Stomach (tissue), 8 donors: ENCODE measurements at regions not wholly inside any gene's neighbourhood (a gene's known extent, or its start where the extent isn't known, plus 50 kb on each side); places are given as distances from the start of the nearest gene placed in this dataset.

Experiments
- DNase-seq, 2 donors: peaks; one replicate each; pipeline versions ENCODE4 v3.0.0 to v3.0.0-alpha.2; 2013 to 2019
- H3K27ac ChIP-seq, 5 donors: fragments of 200-600 bp in 4 of 5; sonication (generic) in 4 of 5; one replicate each; pipeline ENCODE4 v1.5.1; 2013 to 2019; ENCODE audit warnings: mild to moderate bottlenecking in 1 of 5, moderate library complexity in 1 of 5
- H3K27me3 ChIP-seq, 3 donors: fragments of 200-600 bp; sonication (generic); one replicate each; pipeline ENCODE4 v1.5.1; 2017 to 2019; ENCODE audit warnings: mixed run types in 1 of 3
- H3K36me3 ChIP-seq, 4 donors: fragments of 200-600 bp; sonication (generic); 1 replicate in 3 of 4; 2 replicates in 1 of 4; pipeline ENCODE4 v1.5.1; 2016 to 2019
- H3K4me1 ChIP-seq, 4 donors: fragments of 200-600 bp; sonication (generic); one replicate each; pipeline ENCODE4 v1.5.1; 2016 to 2019
- H3K4me3 ChIP-seq, 4 donors: fragments of 200-600 bp; sonication (generic) in 3 of 4; one replicate each; pipeline ENCODE4 v1.5.1; 2016 to 2019; ENCODE audit warnings: mild to moderate bottlenecking in 1 of 4
- H3K9me3 ChIP-seq, 4 donors: fragments of 200-600 bp; sonication (generic); one replicate each; pipeline ENCODE4 v1.5.1; 2016 to 2019
- EP300 ChIP-seq: sonication (generic); formaldehyde crosslinking; IDR thresholded peaks from one replicate; pipeline ENCODE4 v1.6.1; 2017; ENCODE audit warnings: antibody characterized with exemption
- POLR2A ChIP-seq, 4 donors: fragments of 450-650 bp; IDR thresholded peaks; one replicate each; pipeline ENCODE4 v1.6.1; 2016; ENCODE audit warnings: antibody characterized with exemption in 4 of 4, control low read depth in 2 of 4, mild to moderate bottlenecking in 1 of 4, moderate library complexity in 1 of 4
- POLR2AphosphoS5 ChIP-seq, 3 donors: sonication (generic); formaldehyde crosslinking; IDR thresholded peaks; one replicate each; pipeline ENCODE4 v1.6.1; 2016; ENCODE audit warnings: antibody characterized with exemption in 3 of 3
- WGBS, 5 donors: extraction: QIAGEN DNeasy Blood & Tissue Kit in 3 of 5; methylation state at CpG; one replicate each; pipeline versions ENCODE4 v1.1.5 to v1.1.7; 2013 to 2018; 5-methylcytosine and 5-hydroxymethylcytosine counted together
- intact Hi-C: fragments of 100-400 bp; cut with DNase I; formaldehyde crosslinking; loops from one replicate; pipeline ENCODE4 v1.15.1; 2023; ENCODE audit warnings: low total_unique reads
- TF ChIP-seq, protein P1 (sequence below), 7 experiments: fragments of 450-650 bp in 4 of 7; fragments of 200-600 bp in 3 of 7; sonication (generic) in 3 of 7; IDR thresholded peaks; one replicate each; pipeline ENCODE4 v1.5.1; 2016 to 2019; ENCODE audit warnings: antibody characterized with exemption in 7 of 7, control low read depth in 2 of 7, mild to moderate bottlenecking in 1 of 7
- donor health status: healthy with polysubstance abuse.
- donor health status: Bipolar disorder and iron deficiency.
- donor health status: healthy.

GRCh38 chrX:39161611-39162255, 360.5 kb downstream of the MID1IP1 start:
- Histone ChIP-seq H3K27me3 (peaks cover 0 to 10% (median 0%) of the 10 kb centered on the region in 3 donors), H3K4me3 (no peak overlapping the region), H3K36me3 (no peaks in the 10 kb centered on the region), H3K9me3 (no peaks in the 10 kb centered on the region), H3K4me1 (peaks cover 0 to 11% (median 4%) of the 10 kb centered on the region in 4 donors), H3K27ac (no peak overlapping the region)
- TF ChIP-seq POLR2AphosphoS5 (IDR thresholded peaks at IDR 0.05): no peak
- TF ChIP-seq, protein P1, sequence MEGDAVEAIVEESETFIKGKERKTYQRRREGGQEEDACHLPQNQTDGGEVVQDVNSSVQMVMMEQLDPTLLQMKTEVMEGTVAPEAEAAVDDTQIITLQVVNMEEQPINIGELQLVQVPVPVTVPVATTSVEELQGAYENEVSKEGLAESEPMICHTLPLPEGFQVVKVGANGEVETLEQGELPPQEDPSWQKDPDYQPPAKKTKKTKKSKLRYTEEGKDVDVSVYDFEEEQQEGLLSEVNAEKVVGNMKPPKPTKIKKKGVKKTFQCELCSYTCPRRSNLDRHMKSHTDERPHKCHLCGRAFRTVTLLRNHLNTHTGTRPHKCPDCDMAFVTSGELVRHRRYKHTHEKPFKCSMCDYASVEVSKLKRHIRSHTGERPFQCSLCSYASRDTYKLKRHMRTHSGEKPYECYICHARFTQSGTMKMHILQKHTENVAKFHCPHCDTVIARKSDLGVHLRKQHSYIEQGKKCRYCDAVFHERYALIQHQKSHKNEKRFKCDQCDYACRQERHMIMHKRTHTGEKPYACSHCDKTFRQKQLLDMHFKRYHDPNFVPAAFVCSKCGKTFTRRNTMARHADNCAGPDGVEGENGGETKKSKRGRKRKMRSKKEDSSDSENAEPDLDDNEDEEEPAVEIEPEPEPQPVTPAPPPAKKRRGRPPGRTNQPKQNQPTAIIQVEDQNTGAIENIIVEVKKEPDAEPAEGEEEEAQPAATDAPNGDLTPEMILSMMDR (IDR thresholded peaks at IDR 0.05): no peak
- no peak for TF ChIP-seq POLR2A (IDR thresholded peaks at IDR 0.05)
- TF ChIP-seq EP300: no peak
- no peak for DNase-seq
- intact Hi-C loops: no loop called here
- WGBS, 5 donors: 53 to 93% (median 79%) methylated on average over 3 of the region's 3 CpGs

DNA sequence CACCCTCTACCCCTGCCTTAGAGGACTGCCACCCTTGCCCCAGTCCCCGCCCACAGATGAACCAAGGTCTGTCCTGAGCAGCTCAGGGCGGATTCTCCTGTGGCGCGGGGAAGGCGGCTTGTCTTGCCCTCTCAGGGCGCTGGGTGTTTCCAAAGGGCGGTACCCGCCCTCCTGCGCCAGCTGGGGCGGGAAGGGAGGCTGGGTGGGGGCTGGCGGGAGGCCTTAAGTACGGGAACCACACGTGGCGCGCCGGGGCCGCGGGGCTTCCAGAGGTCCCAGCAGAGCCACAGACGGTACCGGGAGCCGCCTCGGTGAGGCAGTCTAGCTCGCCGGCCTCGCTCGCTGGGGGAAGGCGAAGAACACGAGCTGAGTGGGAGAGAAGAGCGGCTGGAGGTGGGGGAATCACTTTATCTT, 361.1 kb downstream of the MID1IP1 start:
- H3K27me3 ChIP-seq: peaks cover 0 to 14% (median 0%) of the 10 kb centered on the region in 3 donors

GRCh38 chrX:39163581-39164126, 362.4 kb downstream of the MID1IP1 start:
- no peak for DNase-seq
- Histone ChIP-seq H3K36me3 (no peaks in the 10 kb centered on the region), H3K4me1 (peaks cover 0 to 11% (median 4%) of the 10 kb centered on the region in 4 donors), H3K27me3 (peaks cover 0 to 14% (median 0%) of the 10 kb centered on the region in 3 donors), H3K4me3 (no peak overlapping the region), H3K9me3 (no peaks in the 10 kb centered on the region), H3K27ac (no peak overlapping the region)
- TF ChIP-seq, protein P1 (IDR thresholded peaks at IDR 0.05): no peak
- no peak for TF ChIP-seq POLR2A (IDR thresholded peaks at IDR 0.05)
- TF ChIP-seq EP300: no peak
- TF ChIP-seq POLR2AphosphoS5 (IDR thresholded peaks at IDR 0.05): no peak
- 81 to 92% (median 90%) methylated on average over 3 of the region's 3 CpGs for WGBS, 5 donors
- intact Hi-C loops: no loop called here

More for the DNA sequence above, 361.1 kb downstream of the MID1IP1 start:
- Histone ChIP-seq H3K27ac (no peak overlapping the region), H3K4me1 (peaks cover 0 to 11% (median 4%) of the 10 kb centered on the region in 4 donors), H3K9me3 (no peaks in the 10 kb centered on the region), H3K36me3 (no peaks in the 10 kb centered on the region), H3K4me3 (peak overlapping the region in 2 of 4 donors; percentile 11 to 20)
- 3 to 34% (median 14%) methylated on average over 18 to 29 of the region's 29 CpGs for WGBS, 5 donors
- intact Hi-C loops: no loop called here
- TF ChIP-seq POLR2A (IDR thresholded peaks at IDR 0.05): no peak
- no peak for TF ChIP-seq EP300
- TF ChIP-seq POLR2AphosphoS5 (IDR thresholded peaks at IDR 0.05): no peak
- TF ChIP-seq, protein P1 (IDR thresholded peaks at IDR 0.05): no peak
- DNase-seq: peak in 1 of 2 donors; percentile 72

DNA sequence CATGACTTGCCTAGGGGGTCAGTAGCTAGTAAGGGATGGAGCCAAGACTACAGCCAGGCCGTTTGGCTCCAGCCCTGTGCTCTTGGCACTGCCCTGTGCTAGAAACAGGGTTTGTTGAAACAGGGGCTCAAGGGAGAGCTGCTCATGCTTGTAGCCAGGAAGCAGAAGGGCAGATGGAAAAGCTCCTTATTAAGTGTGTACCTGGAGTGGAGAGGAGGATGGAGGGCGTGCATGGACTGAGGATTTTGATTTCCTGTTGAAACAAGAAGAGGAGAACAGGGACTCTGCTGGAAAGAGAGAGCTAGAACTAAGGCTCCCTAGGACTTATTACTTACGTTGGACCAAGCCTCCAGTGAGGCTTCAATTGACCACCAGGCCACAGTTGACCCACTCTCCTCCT, 363.0 kb downstream of the MID1IP1 start:
- Histone ChIP-seq H3K9me3 (no peaks in the 10 kb centered on the region), H3K27ac (no peak overlapping the region), H3K4me1 (peaks cover 0 to 11% (median 4%) of the 10 kb centered on the region in 4 donors), H3K4me3 (no peak overlapping the region), H3K36me3 (no peaks in the 10 kb centered on the region), H3K27me3 (peaks cover 0 to 14% (median 0%) of the 10 kb centered on the region in 3 donors)
- intact Hi-C loops: no loop called here
- 29 to 71% (median 63%) methylated on average over 3 of the region's 3 CpGs for WGBS, 5 donors
- no peak for DNase-seq
- TF ChIP-seq POLR2AphosphoS5 (IDR thresholded peaks at IDR 0.05) (no peak), EP300 (no peak), POLR2A (IDR thresholded peaks at IDR 0.05) (no peak)
- TF ChIP-seq, protein P1 (IDR thresholded peaks at IDR 0.05): no peak
